Endodermal cell (in vitro differentiated cells): ENCODE measurements at regions not wholly inside any gene's neighbourhood (a gene's known extent, or its start where the extent isn't known, plus 50 kb on each side); places are given as distances from the start of the nearest gene placed in this dataset.

ENCODE experiments used
- DNase-seq: peaks from one replicate; pipeline ENCODE4 v3.0.0-alpha.2; 2017
- H3K27ac ChIP-seq: 2 replicates; pipeline ENCODE4 v1.5.1; 2013; ENCODE audit warnings: mild to moderate bottlenecking, low read depth, low read length, moderate library complexity
- H3K27me3 ChIP-seq: 2 replicates; pipeline ENCODE4 v1.6.1; 2013; ENCODE audit warnings: mild to moderate bottlenecking, low read length, moderate library complexity; ENCODE audit not compliant: insufficient read depth, control insufficient read depth, poor library complexity, severe bottlenecking
- H3K36me3 ChIP-seq: 2 replicates; pipeline ENCODE4 v1.7.0; 2013; ENCODE audit warnings: mild to moderate bottlenecking, low read length, moderate library complexity; ENCODE audit not compliant: control insufficient read depth, insufficient read depth
- H3K4me1 ChIP-seq: one replicate; pipeline ENCODE4 v1.7.0; 2013; ENCODE audit warnings: low read length; ENCODE audit not compliant: control insufficient read depth, insufficient read depth
- H3K4me3 ChIP-seq: 2 replicates; pipeline ENCODE4 v1.5.1; 2013; ENCODE audit warnings: mild to moderate bottlenecking, low read length, moderate library complexity
- H3K9ac ChIP-seq: 2 replicates; pipeline ENCODE4 v1.6.1; 2013; ENCODE audit warnings: mild to moderate bottlenecking, low read length, moderate library complexity; ENCODE audit not compliant: poor library complexity, severe bottlenecking; ENCODE audit errors: extremely low read depth
- H3K9me3 ChIP-seq: 2 replicates; pipeline ENCODE4 v1.6.1; 2013; ENCODE audit warnings: mild to moderate bottlenecking, low read length, moderate library complexity; ENCODE audit not compliant: control insufficient read depth
- H3K27ac Mint-ChIP-seq: 2 replicates; pipeline ENCODE4 v1.8.0; 2020; ENCODE audit warnings: mixed read lengths
- H3K27me3 Mint-ChIP-seq: 2 replicates; pipeline ENCODE4 v1.8.0; 2021; ENCODE audit warnings: mild to moderate bottlenecking, mixed read lengths; ENCODE audit not compliant: insufficient read depth
- H3K36me3 Mint-ChIP-seq: 2 replicates; pipeline ENCODE4 v1.8.0; 2020; ENCODE audit warnings: low read depth, mixed read lengths
- H3K4me1 Mint-ChIP-seq: 2 replicates; pipeline ENCODE4 v1.8.0; 2020; ENCODE audit warnings: mixed read lengths
- H3K4me3 Mint-ChIP-seq: 2 replicates; pipeline ENCODE4 v1.8.0; 2020; ENCODE audit warnings: mild to moderate bottlenecking, moderate library complexity, mixed read lengths
- H3K9me3 Mint-ChIP-seq: 2 replicates; pipeline ENCODE4 v1.8.0; 2020; ENCODE audit warnings: mild to moderate bottlenecking, mixed read lengths
- CTCF ChIP-seq: fragments of 200-600 bp; sonication (generic); conservative IDR thresholded peaks from 2 replicates; pipeline ENCODE4 v1.5.0; 2021; ENCODE audit warnings: antibody characterized with exemption, mild to moderate bottlenecking
- WGBS, 2 experiments: methylation state at CpG; one replicate each; pipeline versions ENCODE4 v1.1.5 to v1.1.7; 2013; ENCODE audit warnings: missing lambda C conversion rate in 2 of 2, mixed read lengths in 1 of 2; ENCODE audit not compliant: insufficient coverage in 1 of 2, insufficient read length in 1 of 2; 5-methylcytosine and 5-hydroxymethylcytosine counted together

GRCh38 chr18:69157906-69158305, 242.8 kb upstream of the DOK6 start:
- no peak overlapping the region for H3K4me3 Mint-ChIP-seq
- no peaks in the 10 kb centered on the region for H3K27me3 ChIP-seq
- no peak overlapping the region for H3K27ac ChIP-seq
- H3K4me3 ChIP-seq = no peak overlapping the region
- no peaks in the 10 kb centered on the region for H3K9me3 Mint-ChIP-seq
- no peaks in the 10 kb centered on the region for H3K36me3 Mint-ChIP-seq
- no peak overlapping the region for H3K9ac ChIP-seq
- H3K4me1 ChIP-seq = no peaks in the 10 kb centered on the region
- H3K36me3 ChIP-seq = no peaks in the 10 kb centered on the region
- WGBS, 2 experiments = 94 to 95% methylated on average over 7 to 10 of the region's 10 CpGs
- DNase-seq = no peak
- peaks cover 7% of the 10 kb centered on the region for H3K4me1 Mint-ChIP-seq
- no peaks in the 10 kb centered on the region for H3K27me3 Mint-ChIP-seq
- H3K27ac Mint-ChIP-seq = no peak overlapping the region
- H3K9me3 ChIP-seq = no peaks in the 10 kb centered on the region
- TF ChIP-seq CTCF = no peak

- 94 to 95% methylated on average over 5 to 6 of the region's 6 CpGs for WGBS, 2 experiments
- Histone ChIP-seq H3K27me3 (no peaks in the 10 kb centered on the region), H3K9ac (no peak overlapping the region), H3K36me3 (no peaks in the 10 kb centered on the region), H3K4me1 (no peaks in the 10 kb centered on the region), H3K9me3 (no peaks in the 10 kb centered on the region), H3K27ac (no peak overlapping the region), H3K4me3 (no peak overlapping the region)
- TF ChIP-seq CTCF = no peak
- Mint-ChIP-seq H3K27me3 (no peaks in the 10 kb centered on the region), H3K4me1 (peaks cover 7% of the 10 kb centered on the region), H3K36me3 (no peaks in the 10 kb centered on the region), H3K4me3 (no peak overlapping the region), H3K9me3 (no peaks in the 10 kb centered on the region), H3K27ac (peak overlapping the region; percentile 20)
- peak; percentile 47 for DNase-seq
Observed at GRCh38 chr18:69158944-69159343, 241.7 kb upstream of the DOK6 start.

GRCh38 chr18:69161383-69162028, 239.2 kb upstream of the DOK6 start:
- H3K9me3 ChIP-seq = no peaks in the 10 kb centered on the region
- Mint-ChIP-seq H3K27me3 (no peaks in the 10 kb centered on the region), H3K36me3 (no peaks in the 10 kb centered on the region), H3K9me3 (no peaks in the 10 kb centered on the region), H3K4me1 (peaks cover 7% of the 10 kb centered on the region), H3K4me3 (no peak overlapping the region), H3K27ac (no peak overlapping the region)
- H3K4me1 ChIP-seq = no peaks in the 10 kb centered on the region
- no peak overlapping the region for H3K4me3 ChIP-seq
- no peak for TF ChIP-seq CTCF
- peak; percentile 50 for DNase-seq
- H3K27ac ChIP-seq = no peak overlapping the region
- WGBS, 2 experiments = 65 to 87% methylated on average over 3 to 9 of the region's 9 CpGs
- H3K27me3 ChIP-seq = no peaks in the 10 kb centered on the region
- no peak overlapping the region for H3K9ac ChIP-seq
- H3K36me3 ChIP-seq = no peaks in the 10 kb centered on the region
